CD4-positive, alpha-beta memory T cell (primary cell): ENCODE measurements at regions not wholly inside any gene's neighbourhood (a gene's known extent, or its start where the extent isn't known, plus 50 kb on each side); places are given as distances from the start of the nearest gene placed in this dataset.
"Not testable (repeated sequence)": the region's sequence is repeated elsewhere in the genome, so short reads cannot be mapped to it uniquely, and the experiment has no call there.

Experiments used
- CTCF ChIA-PET: fragments of 350-600 bp; sonication (Branson Sonifier 250); formaldehyde crosslinking; loops from one replicate; lab custom pipeline; 2021; ENCODE audit warnings: inconsistent platforms; ENCODE audit not compliant: partially characterized antibody; lab: Charles Lee
- POLR2A ChIA-PET: fragments of 350-600 bp; sonication (Branson Sonifier 250); formaldehyde crosslinking; loops from one replicate; lab custom pipeline; 2021; ENCODE audit not compliant: partially characterized antibody; lab: Charles Lee
- DNase-seq, 5 donors: peaks; one replicate each; pipeline versions ENCODE4 v3.0.0 to v3.0.0-alpha.2; 2020 to 2022; ENCODE audit warnings: mixed read lengths in 1 of 5
- H3K27ac ChIP-seq: one replicate; pipeline ENCODE4 v1.7.0; 2013; ENCODE audit warnings: low read depth, low read length
- H3K27me3 ChIP-seq: 2 replicates; pipeline ENCODE4 v1.7.0; 2013; ENCODE audit warnings: mild to moderate bottlenecking, low read length, moderate library complexity; ENCODE audit not compliant: insufficient read depth
- H3K36me3 ChIP-seq: 2 replicates; pipeline ENCODE4 v1.7.0; 2013; ENCODE audit warnings: mild to moderate bottlenecking, low read length, moderate library complexity; ENCODE audit not compliant: insufficient read depth
- H3K4me1 ChIP-seq: 2 replicates; pipeline ENCODE4 v1.7.0; 2013; ENCODE audit warnings: mild to moderate bottlenecking, low read length, moderate library complexity; ENCODE audit not compliant: insufficient read depth
- H3K4me3 ChIP-seq, 2 donors: one replicate each; pipeline ENCODE4 v1.7.0; 2013; ENCODE audit warnings: low read length in 2 of 2, mild to moderate bottlenecking in 1 of 2
- H3K9me3 ChIP-seq, 2 donors: one replicate each; pipeline ENCODE4 v1.7.0; 2013; ENCODE audit warnings: low read length in 2 of 2, control low read depth in 1 of 2; ENCODE audit not compliant: control insufficient read depth in 1 of 2
- H3K27ac Mint-ChIP-seq, 7 donors: one replicate each; pipeline ENCODE4 v1.8.0; 2020 to 2021; ENCODE audit warnings: mixed read lengths in 7 of 7, mild to moderate bottlenecking in 6 of 7, inconsistent platforms in 3 of 7, moderate library complexity in 3 of 7
- H3K27me3 Mint-ChIP-seq, 2 donors: one replicate each; pipeline ENCODE4 v1.8.0; 2020 to 2021; ENCODE audit warnings: mixed read lengths in 2 of 2
- H3K36me3 Mint-ChIP-seq, 2 donors: one replicate each; pipeline ENCODE4 v1.8.0; 2020 to 2021; ENCODE audit warnings: mixed read lengths in 2 of 2, inconsistent platforms in 1 of 2, mild to moderate bottlenecking in 1 of 2
- H3K4me1 Mint-ChIP-seq, 4 donors: one replicate each; pipeline ENCODE4 v1.8.0; 2020 to 2021; ENCODE audit warnings: mixed read lengths in 4 of 4, mild to moderate bottlenecking in 1 of 4
- H3K4me3 Mint-ChIP-seq, 8 donors: one replicate each; pipeline ENCODE4 v1.8.0; 2020 to 2021; ENCODE audit warnings: mixed read lengths in 8 of 8, mild to moderate bottlenecking in 7 of 8, moderate library complexity in 6 of 8, inconsistent platforms in 3 of 8
- H3K9me3 Mint-ChIP-seq, 8 donors: one replicate each; pipeline ENCODE4 v1.8.0; 2020 to 2021; ENCODE audit warnings: mixed read lengths in 8 of 8, mild to moderate bottlenecking in 5 of 8, inconsistent platforms in 3 of 8, moderate library complexity in 1 of 8
- intact Hi-C: fragments of 100-400 bp; cut with micrococcal nuclease; formaldehyde crosslinking; loops from one replicate; pipeline ENCODE4 v1.15.1; 2023

DNA sequence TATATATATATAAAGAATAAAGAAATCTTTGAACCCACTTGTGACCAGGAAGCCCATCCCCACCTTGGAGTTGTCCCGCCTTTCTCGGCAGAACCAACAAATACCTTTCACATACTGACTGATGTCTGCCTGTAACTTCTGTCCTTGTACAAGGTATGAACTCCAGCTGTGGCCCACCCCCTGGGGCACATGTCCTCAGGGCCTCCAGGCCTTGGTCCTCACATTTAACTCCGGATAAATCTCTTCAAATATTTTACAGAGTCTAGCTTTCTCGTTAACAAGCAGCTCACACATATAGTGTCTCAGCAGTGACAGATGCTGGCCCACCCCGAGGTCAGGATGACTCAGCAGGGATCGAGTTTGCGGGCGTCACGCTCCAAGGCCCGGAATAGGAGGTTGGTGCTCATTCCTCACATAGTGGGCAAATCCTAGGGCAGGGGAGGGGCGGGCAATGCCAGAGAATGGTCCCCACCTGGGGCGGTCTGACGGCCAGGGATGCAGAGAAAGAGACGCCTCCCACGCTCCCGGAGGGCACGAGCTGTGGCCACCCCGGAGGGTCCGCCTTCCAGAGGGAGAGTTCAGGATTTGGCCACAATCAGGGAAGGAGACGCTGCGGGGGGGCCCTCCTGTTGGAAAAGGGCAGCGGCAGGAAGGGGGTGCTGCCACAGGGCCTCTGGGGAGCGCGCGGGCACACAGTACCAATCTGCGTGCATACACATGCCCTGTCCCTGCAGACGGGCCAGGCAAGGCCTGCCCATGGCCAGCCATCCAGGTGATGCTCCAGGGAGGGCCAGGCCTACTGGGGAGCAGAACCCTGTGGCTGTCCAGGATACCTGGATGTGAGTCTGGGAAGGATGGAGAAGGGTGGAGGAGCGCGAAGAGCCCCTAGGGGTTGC is 87.8 kb upstream of the METTL9 start:
- H3K9me3 ChIP-seq, H3K27me3 ChIP-seq, H3K9me3 Mint-ChIP-seq, H3K27ac ChIP-seq, POLR2A ChIA-PET, H3K4me3 ChIP-seq, intact Hi-C loops, H3K36me3 ChIP-seq, H3K27me3 Mint-ChIP-seq, DNase-seq, CTCF ChIA-PET: not testable (repeated sequence)
- H3K36me3 Mint-ChIP-seq = peaks cover 4 to 29% of the 10 kb centered on the region in 2 donors
- peaks cover 57% of the 10 kb centered on the region for H3K4me1 ChIP-seq
- H3K27ac Mint-ChIP-seq = peak overlapping the region; percentile 73 to 92 (median 87)
- H3K4me3 Mint-ChIP-seq = peak overlapping the region in 2 of 8 donors; percentile 24 to 65
- peaks cover 31 to 96% (median 67%) of the 10 kb centered on the region in 4 donors for H3K4me1 Mint-ChIP-seq

DNA sequence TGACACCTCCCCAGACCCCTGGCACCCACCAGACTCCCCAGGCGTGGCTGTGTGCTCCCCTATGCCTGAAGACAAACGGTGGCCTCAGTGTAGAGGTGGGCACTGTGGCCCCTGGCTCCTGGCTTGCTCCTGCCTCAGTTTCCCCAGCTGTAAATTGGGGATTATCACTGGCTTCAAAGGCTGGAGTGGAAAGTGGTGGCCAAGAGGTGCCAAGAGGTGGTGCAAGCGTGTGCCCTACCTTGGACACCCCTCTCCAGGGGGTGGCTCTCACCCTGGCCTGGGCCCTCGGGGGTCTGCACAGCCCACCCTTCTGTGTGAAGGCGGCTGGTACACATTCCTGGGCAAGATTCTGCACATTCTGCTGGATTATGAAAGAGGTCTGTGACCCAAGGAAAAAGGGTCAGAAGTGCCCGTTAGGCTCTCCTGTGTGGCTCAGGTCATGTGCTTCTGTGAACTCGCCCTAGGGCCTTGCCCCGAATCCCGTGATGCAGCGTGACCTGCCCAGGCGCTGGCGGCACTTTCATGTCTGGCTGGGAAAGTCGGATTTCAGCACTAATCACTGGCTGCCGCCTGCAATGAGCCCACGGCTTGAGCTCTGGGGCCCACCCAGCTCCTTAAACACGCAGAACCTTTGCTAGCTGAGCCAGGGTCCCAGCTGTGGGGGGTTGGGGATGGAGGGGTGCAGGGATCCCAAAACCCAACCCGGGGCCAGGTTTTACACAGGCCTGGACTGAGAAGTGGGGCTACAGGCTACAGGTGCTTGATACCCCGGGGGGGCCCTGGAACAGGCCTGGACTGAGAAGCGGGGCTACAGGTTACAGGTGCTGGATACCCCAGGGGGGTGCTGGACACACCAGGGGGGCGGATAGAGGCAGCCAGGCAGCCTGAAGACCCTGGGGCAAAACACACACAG is 86.8 kb upstream of the METTL9 start:
- CTCF ChIA-PET, POLR2A ChIA-PET, H3K27me3 Mint-ChIP-seq, H3K9me3 Mint-ChIP-seq, H3K36me3 ChIP-seq, H3K27me3 ChIP-seq, H3K9me3 ChIP-seq, intact Hi-C loops, H3K4me3 ChIP-seq, DNase-seq, H3K27ac ChIP-seq: not testable (repeated sequence)
- H3K4me1 ChIP-seq = peaks cover 49% of the 10 kb centered on the region
- H3K36me3 Mint-ChIP-seq = peaks cover 4 to 28% of the 10 kb centered on the region in 2 donors
- peak overlapping the region in 1 of 8 donors; percentile 36 for H3K4me3 Mint-ChIP-seq
- H3K4me1 Mint-ChIP-seq = peaks cover 27 to 93% (median 59%) of the 10 kb centered on the region in 4 donors
- H3K27ac Mint-ChIP-seq = peak overlapping the region in 5 of 7 donors; percentile 8 to 64 (median 36)

DNA sequence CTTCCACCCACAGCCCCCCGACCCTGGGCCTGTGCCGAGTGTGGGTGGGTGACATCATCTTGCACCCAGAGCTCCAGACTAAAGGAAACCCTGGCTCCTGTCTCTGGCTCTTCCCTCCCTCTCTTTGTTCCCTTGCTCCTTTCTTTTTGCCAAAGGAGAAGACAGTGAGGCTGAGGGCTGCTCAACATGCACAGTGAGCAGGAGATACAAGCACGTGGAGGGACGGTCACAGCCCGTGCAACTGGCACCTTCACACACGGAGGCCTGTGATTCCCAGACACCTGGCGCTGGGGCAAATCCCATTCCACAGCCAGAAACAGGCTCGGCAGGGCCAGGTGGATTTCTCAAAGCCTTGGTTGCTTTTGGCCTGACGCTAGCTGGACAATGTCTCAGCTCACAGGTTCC is 86.0 kb upstream of the METTL9 start:
- POLR2A ChIA-PET, H3K27me3 ChIP-seq, DNase-seq, intact Hi-C loops, H3K4me3 ChIP-seq, H3K4me3 Mint-ChIP-seq, H3K9me3 ChIP-seq, H3K36me3 ChIP-seq, CTCF ChIA-PET, H3K27ac ChIP-seq, H3K9me3 Mint-ChIP-seq, H3K27me3 Mint-ChIP-seq: not testable (repeated sequence)
- H3K27ac Mint-ChIP-seq = peak overlapping the region in 4 of 7 donors; percentile 41 to 64 (median 58)
- peaks cover 4 to 31% of the 10 kb centered on the region in 2 donors for H3K36me3 Mint-ChIP-seq
- H3K4me1 ChIP-seq = peaks cover 47% of the 10 kb centered on the region
- H3K4me1 Mint-ChIP-seq = peaks cover 23 to 91% (median 56%) of the 10 kb centered on the region in 4 donors

DNA sequence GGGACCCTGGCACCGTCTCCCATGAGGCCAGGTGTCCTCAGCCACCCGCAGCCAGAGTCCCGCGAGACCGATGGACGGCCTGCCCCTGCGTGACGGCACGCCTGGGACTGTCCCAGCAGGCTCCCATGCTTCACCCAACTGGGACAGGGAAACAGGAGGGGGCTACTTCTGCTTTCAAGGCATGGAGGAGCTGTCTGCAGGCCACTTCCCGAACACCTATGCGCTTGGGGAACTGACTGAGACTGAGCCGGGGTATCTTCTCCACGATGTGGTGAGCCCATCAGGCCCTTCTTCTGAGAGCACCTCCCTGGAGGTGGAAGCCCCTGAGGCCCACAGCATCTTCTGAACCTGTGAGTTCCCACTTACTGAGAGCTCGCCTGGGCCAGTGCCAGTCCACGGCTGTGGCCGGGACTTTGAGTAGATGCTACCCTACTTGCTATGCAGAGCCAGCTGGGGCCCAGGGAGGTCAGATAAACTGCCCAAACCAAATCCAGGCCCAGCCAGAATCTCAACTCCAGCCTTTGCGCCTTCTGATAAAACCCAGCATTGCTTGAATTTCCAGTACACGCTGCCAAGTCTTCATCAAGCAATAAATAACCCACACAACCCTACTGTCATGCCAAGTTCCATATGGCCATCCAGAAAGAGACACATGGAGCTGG is 85.4 kb upstream of the METTL9 start:
- H3K27ac ChIP-seq = not testable (repeated sequence)

DNA sequence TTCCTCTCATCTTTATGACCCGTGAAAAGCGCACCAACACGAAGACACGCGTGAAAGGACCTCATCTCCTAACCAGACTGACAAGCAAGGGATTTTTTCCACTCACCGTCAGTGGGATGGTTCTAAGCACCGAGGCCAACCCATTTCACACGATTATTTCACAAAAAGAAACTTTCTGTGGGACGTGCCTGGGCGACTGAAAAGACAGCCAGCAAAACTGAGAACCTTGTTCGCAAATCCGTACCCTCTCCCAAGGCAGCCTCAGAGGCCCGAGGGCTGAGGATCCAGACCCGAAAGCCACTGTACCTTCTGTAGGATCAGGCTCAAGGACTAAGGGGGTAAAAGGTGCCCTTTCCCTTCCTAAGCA is 84.9 kb upstream of the METTL9 start:
- CTCF ChIA-PET, H3K4me3 ChIP-seq, POLR2A ChIA-PET, H3K9me3 ChIP-seq, intact Hi-C loops, H3K27me3 ChIP-seq, H3K27ac ChIP-seq, H3K27me3 Mint-ChIP-seq, H3K36me3 ChIP-seq, DNase-seq, H3K9me3 Mint-ChIP-seq: not testable (repeated sequence)
- H3K36me3 Mint-ChIP-seq = peaks cover 4 to 33% of the 10 kb centered on the region in 2 donors
- H3K4me3 Mint-ChIP-seq = peak overlapping the region in 6 of 8 donors; percentile 6 to 49 (median 15)
- peaks cover 20 to 88% (median 53%) of the 10 kb centered on the region in 4 donors for H3K4me1 Mint-ChIP-seq
- H3K27ac Mint-ChIP-seq = peak overlapping the region; percentile 10 to 85 (median 57)
- peaks cover 43% of the 10 kb centered on the region for H3K4me1 ChIP-seq

More for the DNA sequence above, 85.4 kb upstream of the METTL9 start:
- H3K9me3 ChIP-seq, H3K36me3 ChIP-seq, H3K27me3 ChIP-seq, H3K9me3 Mint-ChIP-seq, DNase-seq, H3K4me3 ChIP-seq, POLR2A ChIA-PET, H3K27me3 Mint-ChIP-seq, intact Hi-C loops, CTCF ChIA-PET: not testable (repeated sequence)
- peaks cover 25 to 89% (median 56%) of the 10 kb centered on the region in 4 donors for H3K4me1 Mint-ChIP-seq
- peaks cover 4 to 31% of the 10 kb centered on the region in 2 donors for H3K36me3 Mint-ChIP-seq
- peaks cover 46% of the 10 kb centered on the region for H3K4me1 ChIP-seq
- H3K4me3 Mint-ChIP-seq = peak overlapping the region in 6 of 8 donors; percentile 6 to 49 (median 15)
- H3K27ac Mint-ChIP-seq = peak overlapping the region; percentile 13 to 85 (median 57)

DNA sequence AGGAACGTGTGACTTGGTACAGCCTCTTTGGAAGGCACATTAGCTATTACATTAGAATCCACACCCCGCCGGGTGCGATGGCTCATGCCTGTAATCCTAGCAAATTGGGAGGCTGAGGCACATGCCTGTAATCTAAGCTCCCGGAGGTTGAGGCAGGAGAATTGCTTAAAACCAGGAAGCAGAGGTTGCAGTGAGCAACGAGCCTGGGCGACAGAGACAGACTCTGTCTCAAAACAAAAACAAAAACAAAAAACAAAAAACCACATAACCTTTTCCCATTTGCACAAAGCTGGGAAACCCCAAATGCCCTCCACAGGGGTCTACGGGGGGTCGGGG is 82.7 kb upstream of the METTL9 start:
- H3K9me3 Mint-ChIP-seq, H3K9me3 ChIP-seq, H3K36me3 ChIP-seq, H3K4me3 ChIP-seq, intact Hi-C loops, POLR2A ChIA-PET, H3K27me3 ChIP-seq, DNase-seq, H3K27me3 Mint-ChIP-seq, H3K27ac ChIP-seq: not testable (repeated sequence)
- Mint-ChIP-seq H3K27ac (peak overlapping the region in 3 of 7 donors; percentile 70 to 72 (median 70)), H3K36me3 (peaks cover 0 to 29% of the 10 kb centered on the region in 2 donors), H3K4me1 (peaks cover 14 to 68% (median 39%) of the 10 kb centered on the region in 4 donors), H3K4me3 (peak overlapping the region in 7 of 8 donors; percentile 20 to 73 (median 50))
- H3K4me1 ChIP-seq = peaks cover 33% of the 10 kb centered on the region
- CTCF ChIA-PET = interaction anchor here (0.9 kb wide), 1 partner anchor 10 kb away, joined by 4 read pairs; no protein-coding TSS in a partner anchor
